Frontal cortex (tissue), 3 donors: ENCODE measurements at regions not wholly inside any gene's neighbourhood (a gene's known extent, or its start where the extent isn't known, plus 50 kb on each side); places are given as distances from the start of the nearest gene placed in this dataset.

Experiments
- DNase-seq, 2 donors: peaks; one replicate each; pipeline ENCODE4 v3.0.0; 2012; ENCODE audit warnings: low spot score in 2 of 2
- FAIRE-seq: peaks from 2 replicates; lab custom pipeline; 2012; peaks lifted over from hg19 to GRCh38; lab: Jason Lieb, UNC
- donor health status: control.
- donor health status: control.
- donor health status: control.

DNA sequence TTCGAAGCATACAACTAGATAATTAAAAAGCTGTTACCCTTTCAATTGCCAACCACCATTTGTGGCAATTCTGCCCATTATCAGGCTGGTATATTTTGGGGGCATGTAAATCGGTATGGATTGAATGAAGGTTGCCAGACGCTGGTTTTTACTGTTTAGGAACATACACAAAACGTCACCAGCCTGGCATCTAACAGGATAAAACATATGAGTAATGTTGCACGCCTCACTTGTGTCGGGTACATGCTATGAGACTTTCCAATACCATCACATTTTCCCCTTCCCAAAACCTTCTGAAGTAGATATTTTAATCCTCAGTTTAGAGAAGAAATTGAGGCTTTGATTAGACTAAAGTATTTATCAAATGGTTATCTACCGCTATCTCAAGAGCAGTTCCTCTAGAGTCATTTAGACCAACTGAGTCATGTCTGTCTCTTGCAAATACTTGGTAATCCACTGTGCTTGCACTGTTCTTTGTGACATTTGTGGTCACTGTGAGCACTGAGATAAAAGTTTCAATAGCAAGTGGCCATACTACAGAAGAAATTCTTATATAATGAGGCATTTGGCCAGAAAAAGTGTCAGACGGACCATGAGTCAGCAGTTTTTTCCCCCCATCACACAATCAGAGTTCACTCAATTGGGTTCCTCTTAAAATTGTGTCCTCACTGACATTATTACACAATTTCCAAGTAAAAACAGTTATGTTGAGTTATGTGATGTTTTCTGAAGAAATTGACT, 498.7 kb downstream of the NXPH1 start:
- FAIRE-seq (no peak), DNase-seq (no peak)

DNA sequence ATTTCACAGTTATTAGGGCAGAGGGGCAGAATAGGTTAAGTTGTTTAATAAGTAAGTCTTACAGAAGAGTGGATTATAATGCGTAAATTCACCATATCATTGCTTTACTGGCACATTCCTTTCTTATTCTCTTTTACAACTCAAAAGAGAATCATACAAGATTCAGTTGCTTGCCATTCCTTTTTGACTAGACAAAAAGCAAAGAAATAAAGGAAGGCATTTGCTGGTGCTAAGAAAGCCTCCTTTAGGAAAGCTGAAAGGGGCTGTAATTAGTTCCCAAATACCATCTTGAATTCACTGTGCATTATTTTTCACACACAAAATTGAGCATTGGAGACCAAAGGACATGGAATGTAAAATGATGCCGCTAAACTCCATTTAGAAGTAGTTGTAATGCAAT, 499.3 kb downstream of the NXPH1 start:
- no peak for DNase-seq
- FAIRE-seq: no peak

DNA sequence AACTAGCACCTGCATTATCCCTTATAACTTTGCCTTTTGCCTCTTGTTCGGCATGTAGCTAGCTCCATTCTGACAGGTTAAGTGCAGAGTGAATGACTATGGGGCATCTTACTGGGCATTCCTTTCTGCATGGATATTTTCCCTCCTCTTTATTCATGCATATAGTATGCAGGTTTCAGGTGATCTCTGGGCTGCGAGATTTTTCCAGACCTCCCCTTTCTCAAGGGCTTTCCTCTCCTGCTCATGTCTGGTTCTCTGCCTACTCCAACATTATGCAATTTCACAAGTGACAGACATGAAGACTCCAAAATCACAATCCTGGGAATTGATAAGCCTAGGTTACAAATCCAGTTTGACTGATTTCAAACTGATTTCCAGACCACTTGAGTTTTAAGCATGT, 503.8 kb downstream of the NXPH1 start:
- DNase-seq (no peak), FAIRE-seq (no peak)

DNA sequence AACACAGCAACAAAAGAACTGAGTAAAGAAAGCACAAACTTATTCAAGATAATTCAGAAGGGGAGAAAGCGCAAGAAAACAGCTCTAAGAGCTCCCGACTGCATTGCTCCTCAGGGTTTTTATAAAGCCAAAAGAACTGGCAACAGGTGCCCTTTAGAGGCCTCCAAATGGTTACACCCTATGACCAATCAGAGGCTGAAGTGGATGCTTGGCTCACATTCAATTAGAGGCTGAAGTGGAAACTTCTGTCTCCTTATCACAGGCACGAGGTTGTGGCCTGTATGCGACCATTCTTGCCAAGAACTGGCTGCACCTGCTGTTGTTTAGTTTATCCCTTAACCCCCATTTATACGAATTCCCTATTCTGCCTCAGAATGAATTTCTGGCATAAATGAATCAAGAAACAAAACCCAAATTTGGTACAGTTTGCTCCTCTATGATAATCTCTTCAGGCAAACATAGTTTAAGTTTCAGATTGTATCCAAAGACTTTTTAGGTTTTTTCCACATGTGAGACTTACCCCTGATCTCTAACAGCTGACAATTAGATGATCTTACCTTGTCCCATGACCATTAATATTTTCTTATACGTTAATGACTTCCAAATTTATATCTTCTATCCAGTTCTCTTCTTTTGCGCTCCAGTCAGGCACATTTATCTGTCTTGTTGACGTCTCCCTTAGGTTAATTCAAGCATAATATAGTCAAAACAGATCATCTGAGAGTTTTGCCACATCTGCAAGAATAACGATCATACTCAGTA, 504.8 kb downstream of the NXPH1 start:
- FAIRE-seq (no peak), DNase-seq (no peak)

DNA sequence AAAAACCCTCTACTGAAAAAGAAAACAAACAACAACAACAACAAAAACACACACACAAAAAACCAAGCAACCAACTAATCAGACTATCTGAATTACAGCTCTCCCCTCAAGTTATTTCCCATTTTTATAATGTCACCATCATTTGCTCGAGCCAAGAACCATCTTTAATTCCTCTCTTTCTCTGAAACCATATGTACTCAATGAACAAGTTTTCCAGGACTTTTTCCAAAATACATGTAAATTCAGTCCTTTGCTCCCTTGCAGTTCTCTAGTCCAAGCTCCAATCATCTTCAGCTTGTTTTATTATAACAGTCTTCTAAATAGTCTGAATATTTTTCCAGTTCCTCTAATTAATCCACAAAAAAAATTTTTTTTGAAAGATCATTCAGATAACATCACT, 506.0 kb downstream of the NXPH1 start:
- no peak for FAIRE-seq
- DNase-seq: no peak

DNA sequence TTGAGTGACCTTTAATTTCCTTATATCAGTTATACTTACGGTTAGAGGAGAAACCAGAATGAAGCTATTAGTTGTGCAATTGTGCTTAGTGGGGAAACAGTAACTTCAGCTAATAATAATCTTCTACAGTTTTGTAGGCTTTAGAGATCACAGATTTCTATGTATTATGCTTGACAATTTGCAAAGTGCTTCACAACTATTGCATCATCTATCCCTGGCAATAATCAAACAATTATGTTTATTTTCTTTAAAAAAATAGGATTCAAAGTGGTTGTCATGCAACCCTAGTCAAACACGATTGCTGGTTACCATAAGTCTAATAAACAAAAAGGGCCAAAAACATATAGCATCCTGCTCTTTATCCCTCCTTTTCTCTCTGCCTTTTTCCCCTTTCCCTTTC, 530.3 kb downstream of the NXPH1 start:
- DNase-seq: no peak
- FAIRE-seq: no peak

DNA sequence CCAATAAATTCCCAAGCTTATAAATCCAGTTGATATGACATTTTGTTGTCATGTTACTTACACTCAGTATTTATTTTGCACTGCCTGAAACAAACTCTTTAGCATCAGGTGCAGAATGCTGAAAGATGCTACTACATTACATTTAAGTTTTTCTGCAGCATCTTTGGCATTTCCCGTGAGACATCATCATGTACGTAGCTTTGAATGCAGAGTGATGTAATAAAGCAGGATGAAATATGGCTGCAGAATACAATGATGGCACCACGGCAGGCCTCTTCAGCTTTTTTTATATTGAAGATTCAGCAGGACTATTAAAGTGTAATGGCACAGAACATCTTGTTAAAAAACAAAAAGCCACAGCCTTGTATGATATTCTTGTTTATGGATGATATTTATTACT, 531.8 kb downstream of the NXPH1 start:
- no peak for DNase-seq
- no peak for FAIRE-seq

DNA sequence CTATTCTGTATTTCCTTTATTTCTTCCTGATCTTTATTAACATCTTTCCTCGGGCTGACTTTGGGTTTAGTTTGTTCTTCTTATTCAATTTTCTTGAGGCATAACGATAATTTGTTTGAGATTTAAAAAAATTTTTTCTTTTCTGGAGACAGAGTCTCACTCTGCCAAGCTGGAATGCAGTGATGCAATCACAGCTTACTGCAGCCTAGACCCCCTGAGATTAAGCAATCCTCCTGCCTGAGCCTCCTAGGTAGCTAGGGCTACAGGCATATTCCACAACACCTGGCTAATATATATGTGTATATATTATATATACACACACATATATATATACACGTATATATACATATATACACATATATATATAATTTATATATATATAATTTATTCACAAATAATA, 540.2 kb downstream of the NXPH1 start:
- no peak for FAIRE-seq
- no peak for DNase-seq

DNA sequence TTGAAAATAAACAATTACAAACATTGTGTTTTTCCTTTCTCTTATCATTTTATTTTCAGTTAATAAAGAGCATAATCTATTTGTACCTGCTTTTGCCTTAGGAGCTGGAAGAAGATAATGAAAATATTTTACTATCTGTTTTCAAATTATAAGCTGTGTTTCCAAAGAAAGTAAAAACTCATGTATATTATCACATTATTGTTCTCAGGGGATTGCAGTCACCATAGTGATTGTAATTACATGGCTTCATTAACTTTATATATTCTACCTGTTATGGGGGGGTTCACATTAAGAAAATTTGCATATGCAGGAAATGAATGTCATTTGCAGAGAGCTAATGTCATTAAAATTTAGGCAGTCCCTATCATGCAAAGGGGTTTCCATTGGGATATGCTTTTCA, 542.3 kb downstream of the NXPH1 start:
- no peak for FAIRE-seq
- DNase-seq: no peak

DNA sequence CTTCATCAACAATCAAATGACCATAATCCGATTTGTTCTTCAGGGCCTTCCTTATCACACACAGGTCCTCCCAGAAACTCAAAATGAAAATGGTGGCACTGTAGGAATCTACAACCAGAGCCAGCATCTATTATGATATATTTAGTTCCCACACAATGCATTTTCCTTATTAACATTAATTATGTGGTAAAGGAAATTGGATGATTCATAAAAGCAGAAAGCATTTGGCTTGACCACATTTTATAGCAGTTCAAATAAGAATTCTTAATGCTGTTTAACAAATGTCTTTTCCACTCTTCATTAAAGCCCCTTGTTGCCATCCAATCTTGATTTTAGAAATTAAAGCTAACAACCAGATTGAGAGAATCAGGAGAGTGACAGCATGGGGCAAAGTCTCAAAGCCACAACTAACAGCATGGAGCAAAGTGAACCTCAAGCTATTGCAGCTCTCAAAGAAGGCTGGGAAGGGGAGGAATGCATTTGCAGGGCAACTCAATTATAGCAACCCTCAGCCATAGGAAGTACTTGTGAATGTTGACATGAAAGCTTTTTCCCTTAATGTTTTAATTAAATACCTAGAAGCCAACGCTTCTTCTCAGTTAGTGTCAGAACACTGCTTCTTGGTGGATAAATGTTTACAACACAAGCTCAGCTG, 549.1 kb downstream of the NXPH1 start:
- DNase-seq (no peak), FAIRE-seq (no peak)

DNA sequence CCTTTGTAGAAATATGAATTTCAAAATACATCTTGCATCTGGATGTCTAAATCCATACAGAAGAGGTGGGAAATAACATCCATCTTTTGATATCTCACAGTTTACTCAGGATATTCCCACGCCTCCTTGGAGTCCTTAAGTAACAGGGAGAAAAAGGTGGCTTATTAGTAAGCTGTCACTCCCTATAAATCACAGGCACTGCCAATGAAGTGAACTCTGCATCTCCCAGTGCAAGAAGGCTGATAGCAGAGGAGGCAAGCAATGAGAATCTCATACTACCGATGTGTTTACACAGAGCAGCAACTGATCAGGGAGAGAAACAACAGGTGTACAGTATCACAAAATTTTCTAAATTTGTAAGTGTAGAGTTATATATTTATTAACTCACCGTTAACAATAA, 551.8 kb downstream of the NXPH1 start:
- FAIRE-seq: no peak
- DNase-seq: no peak

DNA sequence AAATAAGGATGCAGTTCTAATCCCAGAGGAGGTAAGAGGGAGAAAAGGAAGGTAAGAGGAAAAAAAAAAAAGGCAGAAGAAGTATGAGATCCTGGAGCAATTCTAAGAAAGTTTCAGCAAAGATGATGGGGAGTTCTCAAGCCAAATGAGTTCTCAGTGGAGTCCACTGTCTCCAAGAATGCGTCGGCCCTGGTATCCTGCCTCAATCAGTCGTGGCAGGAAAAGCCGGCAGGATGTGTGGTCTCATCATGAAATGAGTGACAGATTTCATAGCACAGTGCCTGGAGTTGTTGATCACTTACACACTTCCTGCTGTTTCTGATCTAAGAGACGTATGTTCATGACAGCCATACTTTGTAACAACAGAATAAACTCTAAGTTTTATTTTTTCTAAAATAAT, 554.9 kb downstream of the NXPH1 start:
- FAIRE-seq: no peak
- DNase-seq: no peak

DNA sequence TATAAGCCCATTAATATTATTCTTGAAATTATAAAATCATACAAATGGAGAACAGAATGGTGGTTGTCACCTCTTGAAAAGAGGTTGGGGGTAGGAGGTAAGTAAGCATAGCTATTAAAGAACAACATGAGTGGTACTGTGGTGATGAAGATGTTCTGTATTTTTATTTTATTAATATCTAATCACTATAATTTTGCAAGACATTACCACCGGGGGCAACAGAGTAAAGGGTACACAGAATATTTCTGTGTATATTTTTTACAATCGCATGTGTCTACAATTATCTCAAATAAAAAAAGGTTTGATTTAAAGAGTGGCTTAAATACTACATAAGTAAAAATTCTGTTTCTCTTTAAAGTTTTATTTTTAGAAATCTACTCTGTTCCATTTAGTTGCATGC, 557.8 kb downstream of the NXPH1 start:
- DNase-seq (no peak), FAIRE-seq (peak; percentile 59)

DNA sequence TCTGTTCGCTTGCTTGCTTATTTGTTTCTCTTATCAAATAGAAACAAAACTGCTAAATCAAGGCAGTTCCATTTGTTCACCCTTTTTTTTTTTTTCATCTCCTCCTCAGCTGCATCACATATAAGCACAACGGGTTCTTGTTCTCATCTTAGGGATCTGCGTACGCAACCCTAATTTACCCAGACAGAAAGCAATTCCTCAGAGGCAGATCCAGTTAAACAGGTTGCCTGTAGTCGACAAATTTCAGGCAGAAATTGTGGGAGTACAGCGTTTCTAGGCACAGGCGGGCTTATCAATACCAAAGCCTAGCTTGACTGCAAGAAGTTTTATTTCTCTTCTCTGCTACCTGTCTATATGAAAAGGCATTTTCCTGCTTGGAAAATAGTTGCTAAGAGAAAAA, 565.4 kb downstream of the NXPH1 start:
- DNase-seq (no peak), FAIRE-seq (no peak)

DNA sequence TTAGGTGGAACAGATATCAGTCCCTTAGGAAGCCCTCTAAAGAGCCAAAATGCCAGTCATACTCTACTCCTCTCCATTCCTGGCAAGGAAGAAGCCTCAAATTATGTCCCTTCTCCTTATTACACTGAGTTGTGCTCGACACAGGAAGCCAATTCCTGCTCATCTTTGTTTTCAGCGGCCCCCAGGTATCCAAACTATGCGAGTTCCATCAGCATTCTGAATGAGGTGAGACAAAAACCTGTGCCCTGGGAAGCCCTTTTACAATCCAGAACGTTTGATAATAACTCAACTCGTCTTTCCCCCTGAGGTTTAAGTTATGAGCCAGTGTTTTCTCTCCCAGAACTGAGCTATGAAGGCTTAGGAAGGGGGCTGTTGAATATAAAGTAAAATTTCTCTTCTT, 580.5 kb downstream of the NXPH1 start:
- no peak for FAIRE-seq

DNA sequence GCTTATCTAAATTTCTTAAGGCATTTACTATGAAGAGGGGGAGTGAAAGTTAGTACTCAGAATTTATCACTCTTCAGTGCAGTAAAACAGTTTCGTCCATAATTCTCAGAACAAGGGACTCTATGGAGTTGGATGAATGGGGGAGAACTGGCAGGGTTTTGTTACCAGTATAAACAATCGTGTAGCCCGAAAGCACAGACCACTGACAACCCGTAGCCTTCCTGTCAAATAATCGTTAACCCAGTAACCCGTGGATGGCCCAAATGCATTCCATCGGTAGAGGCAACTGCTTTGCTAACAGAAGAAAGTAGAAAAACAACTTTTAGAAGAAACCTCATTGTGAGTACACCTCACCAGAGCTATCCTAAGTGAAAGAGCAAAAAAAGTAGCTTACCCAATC, 583.9 kb downstream of the NXPH1 start:
- DNase-seq (no peak), FAIRE-seq (no peak)

More for the DNA sequence above, 580.5 kb downstream of the NXPH1 start:
- no peak for DNase-seq

DNA sequence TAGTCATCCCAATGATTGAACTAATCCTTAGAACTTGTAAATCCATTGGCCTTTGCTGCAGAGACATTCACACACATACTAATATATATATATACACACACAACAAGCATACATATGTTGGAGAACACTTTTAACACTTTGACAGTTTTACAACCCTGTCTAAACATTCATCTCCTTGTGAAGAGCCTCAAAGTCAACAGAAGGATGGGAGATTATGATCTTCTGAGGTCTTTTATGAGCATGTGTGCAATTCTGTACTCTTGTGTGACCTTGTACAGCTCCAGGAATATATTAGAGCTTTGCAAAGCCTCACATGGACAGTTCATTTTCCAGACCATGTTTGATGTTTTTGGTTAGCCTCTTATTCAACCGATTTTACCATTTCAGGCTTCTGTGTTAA, 589.0 kb downstream of the NXPH1 start:
- DNase-seq (no peak), FAIRE-seq (no peak)

DNA sequence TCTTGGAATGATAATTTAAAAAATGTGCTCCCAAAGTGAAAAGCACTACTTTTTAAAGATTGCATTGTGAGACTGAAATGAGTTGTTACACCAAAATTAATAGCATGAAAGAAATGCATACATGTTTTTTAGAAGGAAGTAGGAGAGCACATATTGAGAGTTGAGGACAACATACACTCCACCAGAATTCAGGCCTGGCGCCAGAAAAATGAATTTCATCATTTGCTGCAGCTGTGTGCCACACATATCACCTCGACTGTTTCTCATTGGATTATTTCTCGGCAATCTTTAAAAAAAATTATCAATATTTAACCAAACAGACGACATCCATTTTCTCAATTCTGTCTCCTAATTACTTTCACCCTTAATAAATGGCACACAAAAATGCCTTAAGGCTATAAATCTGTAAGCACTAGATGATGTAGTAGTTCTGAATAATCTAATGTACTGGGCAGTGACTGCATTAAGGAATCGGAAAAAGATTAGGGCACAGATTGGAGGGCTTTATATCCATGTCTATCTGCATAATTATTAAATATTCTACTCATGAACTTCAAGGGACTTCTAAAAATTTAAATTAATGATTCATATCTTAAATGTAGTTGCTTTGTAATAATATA, 590.4 kb downstream of the NXPH1 start:
- no peak for FAIRE-seq

DNA sequence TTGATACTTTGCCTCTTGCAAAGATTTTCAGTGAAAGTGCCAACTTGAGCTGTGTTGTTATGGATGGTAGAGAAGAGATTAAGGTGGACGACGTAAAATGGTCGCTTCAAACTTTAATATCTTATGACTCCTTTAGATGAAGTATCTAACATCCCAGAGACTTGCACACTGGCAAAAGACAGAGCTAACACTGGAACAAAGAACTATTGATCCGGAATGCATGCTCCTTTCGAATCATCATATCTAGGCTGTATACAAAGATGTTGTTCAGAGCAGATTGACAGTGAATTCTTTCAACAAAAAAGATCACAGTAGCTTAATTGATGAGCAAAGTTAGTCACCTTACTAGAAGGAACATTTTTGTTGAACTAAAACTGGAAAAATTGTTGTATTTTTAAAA, 592.7 kb downstream of the NXPH1 start:
- no peak for DNase-seq
- FAIRE-seq: no peak

More for the DNA sequence above, 590.4 kb downstream of the NXPH1 start:
- DNase-seq: no peak

DNA sequence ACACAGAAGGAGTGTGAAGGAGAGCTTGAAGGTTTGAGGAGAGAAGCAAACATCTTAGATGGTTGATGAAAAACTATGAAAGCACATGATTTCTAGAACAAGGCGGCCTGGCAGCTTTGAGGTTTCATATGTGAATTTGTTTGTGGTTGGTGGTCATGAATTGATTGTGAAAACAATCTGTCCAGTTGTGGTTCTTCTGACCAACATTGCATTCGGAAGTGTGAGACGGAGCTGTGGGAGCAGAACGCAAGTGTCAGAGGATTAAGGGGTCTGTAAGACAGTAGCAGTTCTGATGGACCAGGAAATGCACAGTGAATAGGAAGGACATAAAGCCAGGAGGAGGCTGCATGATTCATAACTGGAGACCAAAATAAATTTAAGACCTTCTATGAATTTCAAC, 594.6 kb downstream of the NXPH1 start:
- DNase-seq: no peak
- FAIRE-seq: no peak
